B cell (primary cell): ENCODE measurements at regions not wholly inside any gene's neighbourhood (a gene's known extent, or its start where the extent isn't known, plus 50 kb on each side); places are given as distances from the start of the nearest gene placed in this dataset.

Source experiments
- ATAC-seq: fragments of 200-7000 bp; cut with Tn5 transposase; one replicate; pipeline ENCODE4 v1.10.0; 2021; ENCODE audit warnings: low read depth, mild to moderate bottlenecking, moderate number of reproducible peaks, moderate library complexity
- CTCF ChIA-PET: fragments of 350-600 bp; sonication (Branson Sonifier 250); formaldehyde crosslinking; loops from one replicate; lab custom pipeline; 2021; ENCODE audit warnings: antibody characterized with exemption, inconsistent platforms; lab: Charles Lee
- POLR2A ChIA-PET: fragments of 350-600 bp; sonication (Branson Sonifier 250); formaldehyde crosslinking; loops from one replicate; lab custom pipeline; 2021; ENCODE audit warnings: antibody characterized with exemption; lab: Charles Lee
- DNase-seq: peaks from one replicate; pipeline ENCODE4 v3.0.0; 2013
- H2AFZ ChIP-seq: 2 replicates; pipeline ENCODE4 v1.6.1; 2012; ENCODE audit warnings: mild to moderate bottlenecking, low read depth, low read length; ENCODE audit not compliant: insufficient read depth, poor library complexity, severe bottlenecking
- H3K27ac ChIP-seq, 2 donors: 1 replicate in 1 of 2; 2 replicates in 1 of 2; pipeline ENCODE4 v1.5.1; 2012 to 2013; ENCODE audit warnings: low read length in 2 of 2, mild to moderate bottlenecking in 2 of 2, moderate library complexity in 1 of 2
- H3K27me3 ChIP-seq, 4 experiments: fragments of 200-600 bp in 1 of 4; sonication (generic) in 1 of 4; replicated peaks in 1 of 4; 1 replicate in 2 of 4; 2 replicates in 2 of 4; pipeline versions ENCODE4 v1.6.1 to v1.7.0; 2013 to 2016; ENCODE audit warnings: low read length in 3 of 4, mild to moderate bottlenecking in 2 of 4, mixed read lengths in 1 of 4, moderate library complexity in 1 of 4; ENCODE audit not compliant: insufficient read depth in 4 of 4, control insufficient read depth in 3 of 4; ENCODE audit errors: control extremely low read depth in 1 of 4
- H3K36me3 ChIP-seq, 2 experiments: replicated peaks in 1 of 2; 1 replicate in 1 of 2; 2 replicates in 1 of 2; pipeline versions ENCODE4 v1.6.1 to v1.7.1; 2013; ENCODE audit warnings: low read length in 1 of 2; ENCODE audit not compliant: insufficient read depth in 2 of 2, control insufficient read depth in 1 of 2; ENCODE audit errors: control extremely low read depth in 1 of 2, extremely low read depth in 1 of 2
- H3K4me1 ChIP-seq, 2 donors: fragments of 200-600 bp in 1 of 2; sonication (generic) in 1 of 2; 1 replicate in 1 of 2; 2 replicates in 1 of 2; pipeline versions ENCODE4 v1.5.1 to v1.6.1; 2013 to 2017; ENCODE audit warnings: low read length in 2 of 2; ENCODE audit not compliant: control insufficient read depth in 2 of 2, insufficient read depth in 2 of 2
- H3K4me2 ChIP-seq: replicated peaks from 2 replicates; pipeline ENCODE3; 2012; ENCODE audit warnings: mild to moderate bottlenecking, low read depth, low read length; ENCODE audit not compliant: poor library complexity, severe bottlenecking
- H3K4me3 ChIP-seq, 5 experiments: fragments of 200-600 bp in 1 of 5; sonication (generic) in 1 of 5; 1 replicate in 3 of 5; 2 replicates in 2 of 5; pipeline versions ENCODE4 v1.5.1 to v1.7.0; 2011 to 2016; ENCODE audit warnings: low read length in 4 of 5, mild to moderate bottlenecking in 4 of 5, low read depth in 2 of 5, control low read depth in 1 of 5, moderate library complexity in 1 of 5; ENCODE audit not compliant: insufficient read depth in 1 of 5; ENCODE audit errors: control extremely low read depth in 1 of 5, extremely low read depth in 1 of 5
- H3K79me2 ChIP-seq: fragments of 200-600 bp; sonication (generic); one replicate; pipeline ENCODE4 v1.6.0; 2016; ENCODE audit warnings: low read length; ENCODE audit not compliant: control insufficient read depth, insufficient read depth
- H3K9ac ChIP-seq: fragments of 200-600 bp; sonication (generic); 2 replicates; pipeline ENCODE4 v1.6.1; 2017; ENCODE audit warnings: mild to moderate bottlenecking, low read length, moderate library complexity
- H3K9me3 ChIP-seq, 3 donors: one replicate each; pipeline versions ENCODE4 v1.6.1 to v1.7.1; 2013; ENCODE audit warnings: low read length in 2 of 3; ENCODE audit not compliant: control insufficient read depth in 2 of 3, insufficient read depth in 1 of 3; ENCODE audit errors: control extremely low read depth in 1 of 3
- H4K20me1 ChIP-seq: 2 replicates; pipeline ENCODE4 v1.6.0; 2012; ENCODE audit warnings: mild to moderate bottlenecking, low read length; ENCODE audit not compliant: insufficient read depth, control insufficient read depth, poor library complexity, severe bottlenecking
- H3K27ac Mint-ChIP-seq: one replicate; pipeline ENCODE4 v1.8.0; 2021; ENCODE audit warnings: mixed read lengths
- H3K27me3 Mint-ChIP-seq: one replicate; pipeline ENCODE4 v1.8.0; 2021; ENCODE audit warnings: mixed read lengths
- H3K4me1 Mint-ChIP-seq: one replicate; pipeline ENCODE4 v1.8.0; 2021; ENCODE audit warnings: mixed read lengths
- H3K4me3 Mint-ChIP-seq: one replicate; pipeline ENCODE4 v1.8.0; 2021; ENCODE audit warnings: mixed read lengths
- H3K9me3 Mint-ChIP-seq: one replicate; pipeline ENCODE4 v1.8.0; 2022; ENCODE audit warnings: mixed read lengths; ENCODE audit not compliant: insufficient read depth
- CTCF ChIP-seq: fragments of 200-600 bp; IDR thresholded peaks from one replicate; pipeline ENCODE4 v1.8.0; 2022; ENCODE audit warnings: antibody characterized with exemption, mild to moderate bottlenecking
- EZH2 ChIP-seq: IDR thresholded peaks from 2 replicates; pipeline ENCODE4 v1.6.1; 2012; ENCODE audit warnings: borderline replicate concordance, low read depth, mild to moderate bottlenecking, moderate library complexity, low read length; ENCODE audit not compliant: insufficient read depth, poor library complexity, severe bottlenecking
- WGBS: methylation state at CpG from one replicate; pipeline ENCODE4 v1.1.5; 2013; ENCODE audit warnings: missing lambda C conversion rate; ENCODE audit not compliant: insufficient coverage; 5-methylcytosine and 5-hydroxymethylcytosine counted together
- intact Hi-C: fragments of 100-400 bp; cut with micrococcal nuclease; formaldehyde crosslinking; loops from one replicate; pipeline ENCODE4 v1.10.0; 2022

DNA sequence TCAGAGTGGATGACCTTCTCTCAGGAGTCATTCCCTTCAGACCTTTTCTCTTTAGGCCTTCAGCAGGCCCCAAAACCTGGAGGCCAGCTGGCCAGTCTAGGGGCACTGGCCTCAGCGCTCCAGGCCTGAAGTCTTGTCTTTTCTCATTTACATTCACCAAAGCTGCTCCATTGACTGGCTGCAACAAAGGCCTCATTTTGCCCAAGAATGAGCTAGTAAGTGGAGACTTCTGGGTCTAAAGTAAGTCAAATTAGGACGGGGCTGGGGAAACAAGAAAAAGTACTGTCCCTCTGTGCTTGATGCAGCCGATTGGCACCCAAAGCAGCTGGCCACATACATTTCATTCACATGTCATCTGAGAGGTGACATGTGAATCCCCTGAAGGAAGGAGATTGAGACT lies 83.8 kb upstream of the RIOK3 start:
- CTCF ChIA-PET = interaction anchor here (1.3 to 1.9 kb wide), 2 partner anchors 10 to 239 kb away, joined by 5 to 8 read pairs; no protein-coding TSS in a partner anchor
- Histone ChIP-seq H3K4me3 (no peak overlapping the region), H3K27ac (no peak overlapping the region), H3K27me3 (no peaks in the 10 kb centered on the region), H4K20me1 (no peaks in the 10 kb centered on the region), H3K4me1 (no peaks in the 10 kb centered on the region), H3K36me3 (peaks cover 0 to 5% of the 10 kb centered on the region in 2 experiments), H3K9me3 (no peaks in the 10 kb centered on the region), H2AFZ (no peak overlapping the region), H3K9ac (no peak overlapping the region), H3K4me2 (no peak overlapping the region), H3K79me2 (no peaks in the 10 kb centered on the region)
- 80% methylated on average over 1 of the region's 3 CpGs for WGBS
- POLR2A ChIA-PET = no interaction called here
- Mint-ChIP-seq H3K4me1 (no peaks in the 10 kb centered on the region), H3K4me3 (no peak overlapping the region), H3K27me3 (no peaks in the 10 kb centered on the region), H3K9me3 (no peaks in the 10 kb centered on the region), H3K27ac (no peak overlapping the region)
- TF ChIP-seq CTCF (no peak), EZH2 (no peak)
- no peak for DNase-seq
- intact Hi-C loops = no loop called here
- ATAC-seq = no peak

DNA sequence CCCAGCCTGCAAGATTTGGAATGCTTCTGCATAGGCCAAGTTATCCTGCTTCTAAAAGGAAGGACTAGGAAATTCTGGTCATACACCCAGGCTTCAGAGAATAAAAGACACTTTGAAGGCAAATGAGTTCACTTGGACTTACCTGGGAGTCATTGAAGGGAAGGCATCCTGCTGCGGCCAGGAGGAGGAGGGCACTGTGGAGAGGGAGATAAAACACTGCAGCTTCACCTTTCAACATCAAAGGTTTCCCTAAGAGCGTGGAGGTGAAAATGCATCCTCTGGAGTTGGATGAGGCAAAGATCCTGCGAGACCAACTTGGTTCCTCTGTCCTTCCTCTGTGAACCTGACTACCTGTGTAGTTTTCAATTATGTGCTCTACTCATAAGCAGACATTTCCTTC lies 79.5 kb upstream of the RIOK3 start:
- H3K4me1 Mint-ChIP-seq = no peaks in the 10 kb centered on the region
- H2AFZ ChIP-seq = no peak overlapping the region
- peaks cover 2 to 16% of the 10 kb centered on the region in 2 experiments for H3K36me3 ChIP-seq
- no peak overlapping the region for H3K4me3 Mint-ChIP-seq
- no peaks in the 10 kb centered on the region for H3K79me2 ChIP-seq
- H3K4me1 ChIP-seq = no peaks in the 10 kb centered on the region
- no peak overlapping the region for H3K4me2 ChIP-seq
- no peaks in the 10 kb centered on the region for H3K9me3 ChIP-seq
- 100% methylated on average over 3 of the region's 3 CpGs for WGBS
- DNase-seq = no peak
- no peak overlapping the region for H3K9ac ChIP-seq
- no peaks in the 10 kb centered on the region for H3K9me3 Mint-ChIP-seq
- no peak overlapping the region for H3K4me3 ChIP-seq
- no peaks in the 10 kb centered on the region for H4K20me1 ChIP-seq
- H3K27ac Mint-ChIP-seq = no peak overlapping the region
- POLR2A ChIA-PET = no interaction called here
- no peak for TF ChIP-seq EZH2
- no peak for TF ChIP-seq CTCF
- CTCF ChIA-PET = interaction anchor here (1.7 kb wide), 1 partner anchor 38 kb away, joined by 4 read pairs; no protein-coding TSS in a partner anchor
- no peaks in the 10 kb centered on the region for H3K27me3 ChIP-seq
- no peak overlapping the region for H3K27ac ChIP-seq
- no peak for ATAC-seq
- intact Hi-C loops = no loop called here
- H3K27me3 Mint-ChIP-seq = no peaks in the 10 kb centered on the region
